Chondrocyte (in vitro differentiated cells): ENCODE measurements at regions not wholly inside any gene's neighbourhood (a gene's known extent, or its start where the extent isn't known, plus 50 kb on each side); places are given as distances from the start of the nearest gene placed in this dataset.

Experiments used
- DNase-seq: peaks from one replicate; pipeline ENCODE4 v3.0.0; 2021; ENCODE audit warnings: mixed read lengths, low spot score
- H3K27ac Mint-ChIP-seq: one replicate; pipeline ENCODE4 v1.8.0; 2021; ENCODE audit warnings: mild to moderate bottlenecking, moderate library complexity, mixed read lengths; ENCODE audit not compliant: unreplicated experiment
- H3K27me3 Mint-ChIP-seq: 2 replicates; pipeline ENCODE4 v1.8.0; 2021; ENCODE audit warnings: low read depth, mixed read lengths
- H3K36me3 Mint-ChIP-seq: 2 replicates; pipeline ENCODE4 v1.8.0; 2021; ENCODE audit warnings: low read depth, mixed read lengths
- H3K4me1 Mint-ChIP-seq: 2 replicates; pipeline ENCODE4 v1.8.0; 2021; ENCODE audit warnings: low read depth, mild to moderate bottlenecking, mixed read lengths
- H3K4me3 Mint-ChIP-seq: one replicate; pipeline ENCODE4 v1.8.0; 2021; ENCODE audit warnings: mild to moderate bottlenecking, moderate library complexity, mixed read lengths; ENCODE audit not compliant: unreplicated experiment
- H3K9me3 Mint-ChIP-seq: 2 replicates; pipeline ENCODE4 v1.8.0; 2021; ENCODE audit warnings: low read depth, mixed read lengths
- CTCF ChIP-seq: fragments of 200-600 bp; sonication (generic); IDR thresholded peaks from 2 replicates; pipeline ENCODE4 v1.5.0; 2021; ENCODE audit warnings: antibody characterized with exemption, mild to moderate bottlenecking, moderate library complexity

- no peak for DNase-seq
- peaks cover 31% of the 10 kb centered on the region for H3K4me1 Mint-ChIP-seq
- no peaks in the 10 kb centered on the region for H3K9me3 Mint-ChIP-seq
- no peak overlapping the region for H3K4me3 Mint-ChIP-seq
- H3K27me3 Mint-ChIP-seq, result no peaks in the 10 kb centered on the region
- no peaks in the 10 kb centered on the region for H3K36me3 Mint-ChIP-seq
- no peak for TF ChIP-seq CTCF
- no peak overlapping the region for H3K27ac Mint-ChIP-seq
Measured at GRCh38 chr4:98744372-98745150, 86.2 kb upstream of the TSPAN5 start.

- no peak overlapping the region for H3K27ac Mint-ChIP-seq
- no peaks in the 10 kb centered on the region for H3K36me3 Mint-ChIP-seq
- no peaks in the 10 kb centered on the region for H3K27me3 Mint-ChIP-seq
- H3K4me3 Mint-ChIP-seq, result no peak overlapping the region
- TF ChIP-seq CTCF, result no peak
- H3K4me1 Mint-ChIP-seq, result peaks cover 6% of the 10 kb centered on the region
- DNase-seq, result no peak
- peaks cover 7% of the 10 kb centered on the region for H3K9me3 Mint-ChIP-seq
Measured at GRCh38 chr4:98741952-98742351, 83.5 kb upstream of the TSPAN5 start.

GRCh38 chr4:98739751-98740150, 81.3 kb upstream of the TSPAN5 start:
- TF ChIP-seq CTCF, result no peak
- Mint-ChIP-seq H3K36me3 (no peaks in the 10 kb centered on the region), H3K27me3 (no peaks in the 10 kb centered on the region), H3K27ac (no peak overlapping the region), H3K4me1 (no peaks in the 10 kb centered on the region), H3K4me3 (no peak overlapping the region), H3K9me3 (peaks cover 7% of the 10 kb centered on the region)
- no peak for DNase-seq

- no peaks in the 10 kb centered on the region for H3K27me3 Mint-ChIP-seq
- H3K27ac Mint-ChIP-seq, result no peak overlapping the region
- no peak for TF ChIP-seq CTCF
- H3K9me3 Mint-ChIP-seq, result peaks cover 7% of the 10 kb centered on the region
- H3K4me3 Mint-ChIP-seq, result no peak overlapping the region
- no peaks in the 10 kb centered on the region for H3K36me3 Mint-ChIP-seq
- peaks cover 3% of the 10 kb centered on the region for H3K4me1 Mint-ChIP-seq
- no peak for DNase-seq
Measured at GRCh38 chr4:98733601-98734000, 75.2 kb upstream of the TSPAN5 start.

- peaks cover 17% of the 10 kb centered on the region for H3K36me3 Mint-ChIP-seq
- H3K4me3 Mint-ChIP-seq, result no peak overlapping the region
- peaks cover 8% of the 10 kb centered on the region for H3K4me1 Mint-ChIP-seq
- H3K27me3 Mint-ChIP-seq, result no peaks in the 10 kb centered on the region
- H3K27ac Mint-ChIP-seq, result no peak overlapping the region
- no peak for DNase-seq
- peaks cover 23% of the 10 kb centered on the region for H3K9me3 Mint-ChIP-seq
- no peak for TF ChIP-seq CTCF
Measured at GRCh38 chr4:98728871-98729270, 70.5 kb upstream of the TSPAN5 start.
